Suprapubic skin (tissue), 3 donors: ENCODE measurements at regions not wholly inside any gene's neighbourhood (a gene's known extent, or its start where the extent isn't known, plus 50 kb on each side); places are given as distances from the start of the nearest gene placed in this dataset.

Experiments used
- EP300 ChIP-seq: sonication (generic); formaldehyde crosslinking; IDR thresholded peaks from one replicate; pipeline ENCODE4 v1.6.1; 2017; ENCODE audit warnings: antibody characterized with exemption
- POLR2A ChIP-seq, 2 donors: fragments of 450-650 bp; IDR thresholded peaks; one replicate each; pipeline ENCODE4 v1.6.1; 2017; ENCODE audit warnings: antibody characterized with exemption in 2 of 2, mild to moderate bottlenecking in 2 of 2, moderate library complexity in 2 of 2
- TF ChIP-seq, protein P1 (sequence below), 2 donors: fragments of 200-600 bp in 1 of 2; fragments of 450-650 bp in 1 of 2; sonication (generic) in 1 of 2; IDR thresholded peaks; one replicate each; pipeline ENCODE4 v1.5.1; 2016 to 2019; ENCODE audit warnings: antibody characterized with exemption in 2 of 2, mild to moderate bottlenecking in 1 of 2, moderate library complexity in 1 of 2

DNA sequence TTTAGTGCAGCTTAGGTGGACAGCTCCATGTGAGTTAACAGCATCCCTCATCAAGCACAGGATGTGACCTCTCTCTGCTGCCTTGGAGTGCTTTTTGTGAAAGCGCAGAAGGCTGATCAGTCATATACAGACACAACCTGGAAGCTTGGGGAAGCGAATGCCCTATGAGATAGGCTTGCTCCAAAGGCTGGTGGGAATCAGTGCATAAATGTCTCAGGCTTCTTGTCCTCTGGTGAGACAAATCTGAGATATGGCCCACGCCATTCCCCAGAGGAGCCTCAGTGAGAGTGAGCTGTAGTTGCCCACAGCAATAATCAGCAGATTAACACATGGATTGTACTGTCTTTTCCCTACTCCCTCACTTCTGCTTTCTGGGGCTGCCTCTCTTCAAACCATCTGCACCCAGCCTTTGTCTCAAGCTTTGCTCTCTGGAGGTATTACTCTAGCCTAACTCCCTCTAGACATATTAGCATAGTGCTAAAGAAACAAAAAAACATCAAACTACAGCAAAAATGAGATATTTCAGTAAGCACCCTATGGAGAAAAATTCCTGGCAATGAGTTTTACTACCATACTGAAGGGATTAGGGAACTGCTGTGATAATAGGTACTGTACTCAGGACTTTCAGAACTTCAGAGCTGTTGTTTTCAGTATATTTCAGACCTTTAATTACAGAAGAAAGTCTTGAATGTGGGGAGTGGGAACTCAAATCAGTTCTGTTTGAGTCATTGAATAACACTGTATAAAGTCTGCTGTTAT, 113.7 kb downstream of the OXSM start:
- TF ChIP-seq POLR2A (IDR thresholded peaks at IDR 0.05) (no peak), EP300 (no peak)
- TF ChIP-seq, protein P1, sequence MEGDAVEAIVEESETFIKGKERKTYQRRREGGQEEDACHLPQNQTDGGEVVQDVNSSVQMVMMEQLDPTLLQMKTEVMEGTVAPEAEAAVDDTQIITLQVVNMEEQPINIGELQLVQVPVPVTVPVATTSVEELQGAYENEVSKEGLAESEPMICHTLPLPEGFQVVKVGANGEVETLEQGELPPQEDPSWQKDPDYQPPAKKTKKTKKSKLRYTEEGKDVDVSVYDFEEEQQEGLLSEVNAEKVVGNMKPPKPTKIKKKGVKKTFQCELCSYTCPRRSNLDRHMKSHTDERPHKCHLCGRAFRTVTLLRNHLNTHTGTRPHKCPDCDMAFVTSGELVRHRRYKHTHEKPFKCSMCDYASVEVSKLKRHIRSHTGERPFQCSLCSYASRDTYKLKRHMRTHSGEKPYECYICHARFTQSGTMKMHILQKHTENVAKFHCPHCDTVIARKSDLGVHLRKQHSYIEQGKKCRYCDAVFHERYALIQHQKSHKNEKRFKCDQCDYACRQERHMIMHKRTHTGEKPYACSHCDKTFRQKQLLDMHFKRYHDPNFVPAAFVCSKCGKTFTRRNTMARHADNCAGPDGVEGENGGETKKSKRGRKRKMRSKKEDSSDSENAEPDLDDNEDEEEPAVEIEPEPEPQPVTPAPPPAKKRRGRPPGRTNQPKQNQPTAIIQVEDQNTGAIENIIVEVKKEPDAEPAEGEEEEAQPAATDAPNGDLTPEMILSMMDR (IDR thresholded peaks at IDR 0.05) = no peak
